Neural progenitor cell (in vitro differentiated cells): ENCODE measurements at regions not wholly inside any gene's neighbourhood (a gene's known extent, or its start where the extent isn't known, plus 50 kb on each side); places are given as distances from the start of the nearest gene placed in this dataset.

Source experiments
- CTCF ChIP-seq: fragments of 200-600 bp; sonication (generic); IDR thresholded peaks from 2 replicates; pipeline ENCODE4 v1.5.1; 2017; ENCODE audit warnings: antibody characterized with exemption, mild to moderate bottlenecking
- EZH2 ChIP-seq: fragments of 200-600 bp; sonication (generic); IDR thresholded peaks from 2 replicates; pipeline ENCODE4 v1.6.1; 2017; ENCODE audit warnings: antibody characterized with exemption, mild to moderate bottlenecking, moderate library complexity
- EZH2phosphoT487 ChIP-seq: fragments of 200-600 bp; sonication (generic); IDR thresholded peaks from 2 replicates; pipeline ENCODE4 v1.6.1; 2017; ENCODE audit warnings: antibody characterized with exemption

DNA sequence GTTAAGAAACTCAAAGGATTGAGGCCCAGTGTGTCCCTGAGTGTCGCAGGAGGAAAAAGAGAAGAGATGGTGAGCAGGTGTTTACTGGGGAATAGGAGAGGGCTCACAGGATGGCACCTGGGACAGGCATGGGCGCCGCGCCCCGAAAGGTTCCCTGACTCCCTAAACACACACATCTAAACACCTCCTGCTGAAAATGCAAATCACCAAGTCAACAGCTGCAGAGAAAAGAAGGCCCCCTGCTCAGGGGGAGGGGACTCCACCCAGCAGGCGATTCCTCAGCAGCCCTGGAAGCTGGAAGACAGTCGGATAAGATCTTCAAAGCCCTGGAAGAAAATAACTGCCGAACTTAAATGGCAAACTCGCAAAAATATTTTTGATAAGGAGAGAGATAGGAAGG lies 377.2 kb downstream of the BRD1 start:
- TF ChIP-seq CTCF (no peak), EZH2 (no peak), EZH2phosphoT487 (no peak)
